ENCODE measurements at regions not wholly inside any gene's neighbourhood (a gene's known extent, or its start where the extent isn't known, plus 50 kb on each side); places are given as distances from the start of the nearest gene placed in this dataset.

DNA sequence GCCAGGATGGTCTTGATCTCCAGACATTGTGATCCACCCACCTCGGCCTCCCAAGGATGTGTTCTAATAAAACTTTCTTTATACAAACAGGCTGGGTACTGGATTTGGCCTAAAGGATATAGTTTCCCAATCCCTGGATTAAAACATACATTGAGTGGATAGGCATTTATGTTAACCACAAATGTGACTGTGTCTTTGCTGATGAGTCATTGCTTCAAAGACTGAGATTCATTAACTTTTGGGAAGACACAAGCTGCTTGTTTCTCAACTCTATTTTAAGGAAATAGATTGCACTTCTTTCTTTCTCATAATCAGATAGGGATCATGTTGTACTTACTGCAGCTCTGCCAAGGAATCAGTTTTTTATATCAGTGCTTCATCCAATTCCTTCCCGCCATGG lies 131.3 kb upstream of the AGA start:
- DNase-seq (ENCODE audit: low spot score): peak; percentile 77

DNA sequence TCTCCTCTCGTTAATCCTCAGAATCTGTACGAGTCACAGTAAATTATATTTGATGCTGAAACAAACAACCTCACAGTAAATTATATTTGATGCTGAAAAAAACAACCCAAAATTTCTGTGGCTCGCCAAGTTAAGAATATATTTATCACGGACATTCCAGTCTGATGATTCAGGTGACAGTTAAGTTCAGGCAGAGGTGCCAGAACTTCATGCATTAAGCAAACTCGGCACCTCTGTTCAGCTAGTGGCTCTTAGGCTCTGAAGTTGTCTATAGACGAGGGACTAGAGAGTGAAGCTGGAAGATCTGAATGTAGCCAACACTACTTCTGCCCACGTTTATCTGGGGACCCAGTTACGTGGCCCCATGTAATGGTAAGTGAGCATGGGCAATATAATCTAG lies 132.2 kb upstream of the AGA start:
- DNase-seq (ENCODE audit: low spot score): peak; percentile 12

DNA sequence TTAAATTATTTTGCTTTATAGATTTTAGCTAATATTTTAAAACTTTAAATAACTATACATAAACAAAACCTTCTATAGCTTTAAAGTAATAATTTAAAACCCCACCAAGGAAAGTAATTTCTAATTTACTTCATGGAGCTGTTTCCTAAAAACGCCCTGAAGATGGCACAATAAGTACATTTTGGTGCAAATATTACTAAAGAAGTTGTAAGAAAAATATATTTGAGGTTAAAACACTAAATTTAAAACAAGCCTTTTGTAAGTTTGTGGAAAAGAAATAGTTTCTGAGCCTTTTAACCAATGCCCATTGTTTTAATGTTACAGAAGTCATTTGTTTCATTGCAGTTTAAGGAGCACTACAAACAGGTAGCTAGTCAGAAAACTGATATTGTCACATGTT lies 137.4 kb upstream of the AGA start:
- peak; percentile 7 for DNase-seq (ENCODE audit: low spot score)

DNA sequence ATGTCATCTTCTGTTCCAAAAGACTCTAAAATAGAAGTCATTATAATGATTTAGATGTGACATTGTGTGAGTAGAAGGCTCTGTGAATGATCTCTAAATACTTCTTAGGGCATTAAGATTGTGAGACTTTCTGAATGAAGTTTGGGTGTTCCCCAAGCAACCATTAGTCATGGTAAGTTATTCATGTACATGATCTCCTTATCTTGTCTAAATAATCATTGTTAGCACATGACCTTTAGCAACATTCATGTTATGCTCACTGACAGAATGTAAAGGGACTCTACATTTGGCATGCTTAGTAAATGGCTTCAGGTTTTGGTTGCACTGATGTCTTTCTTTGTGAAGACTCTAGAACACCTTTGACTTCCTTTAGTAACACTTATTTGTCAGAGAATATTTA lies 140.8 kb upstream of the AGA start:
- peak; percentile 9 for DNase-seq (ENCODE audit: low spot score)

DNA sequence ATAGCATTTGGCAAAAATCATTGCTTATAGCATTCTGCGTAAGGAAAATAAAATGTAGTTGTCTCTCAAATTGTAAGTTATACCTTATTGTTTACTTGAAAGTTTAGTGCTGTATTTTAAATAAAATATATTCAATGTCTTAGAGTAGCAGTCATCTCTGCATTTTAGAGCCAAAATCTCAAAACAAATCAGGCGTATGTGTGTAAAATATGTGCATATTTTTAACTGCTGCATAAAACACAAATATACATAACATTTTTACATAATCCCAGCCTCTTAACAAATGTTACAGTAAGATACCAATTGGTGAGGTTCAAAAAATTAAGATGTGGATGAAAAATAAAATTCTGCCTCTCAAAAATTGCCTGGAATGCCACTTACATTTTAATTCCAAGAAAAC lies 145.8 kb upstream of the AGA start:
- no peak for DNase-seq (ENCODE audit: low spot score)

DNA sequence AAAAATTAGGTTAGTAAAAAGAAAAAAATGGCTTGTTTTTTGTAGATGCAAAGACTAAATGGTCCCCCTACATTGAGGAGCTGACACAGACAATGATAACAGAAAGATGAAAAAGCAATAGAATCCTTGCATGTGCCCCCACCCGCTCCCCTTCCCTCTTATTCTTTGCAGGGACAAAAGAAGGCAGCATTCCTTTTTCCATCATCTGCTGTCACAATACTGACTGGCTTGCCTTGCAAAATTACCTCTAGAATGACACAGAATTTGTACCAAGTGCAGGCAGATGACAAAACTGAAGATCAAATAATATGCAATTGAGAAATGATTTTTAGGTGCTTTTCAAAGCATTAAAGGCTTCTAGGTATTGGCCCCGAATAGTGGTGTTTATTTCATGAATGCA lies 153.1 kb upstream of the AGA start:
- DNase-seq (ENCODE audit: low spot score): no peak

DNA sequence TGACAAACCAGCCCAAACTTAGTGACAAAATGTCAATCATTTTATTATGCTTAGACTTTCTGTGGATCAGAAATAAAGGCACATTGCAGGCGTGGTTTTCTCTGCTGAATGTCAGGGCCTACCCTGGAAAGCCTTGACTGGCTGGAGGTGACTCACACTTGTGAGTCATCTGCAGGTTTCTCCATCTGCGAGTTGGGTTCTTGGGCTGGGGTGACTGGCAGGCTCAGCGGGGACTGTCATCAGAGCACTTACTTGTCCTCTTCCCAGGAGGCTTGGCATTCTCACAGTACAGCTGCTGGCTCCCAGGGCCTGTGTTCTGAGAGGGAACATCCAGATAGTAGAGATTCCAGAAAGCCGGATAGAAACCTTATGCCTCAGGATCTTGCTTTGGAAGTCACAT lies 153.8 kb upstream of the AGA start:
- DNase-seq (ENCODE audit: low spot score): peak; percentile 92

DNA sequence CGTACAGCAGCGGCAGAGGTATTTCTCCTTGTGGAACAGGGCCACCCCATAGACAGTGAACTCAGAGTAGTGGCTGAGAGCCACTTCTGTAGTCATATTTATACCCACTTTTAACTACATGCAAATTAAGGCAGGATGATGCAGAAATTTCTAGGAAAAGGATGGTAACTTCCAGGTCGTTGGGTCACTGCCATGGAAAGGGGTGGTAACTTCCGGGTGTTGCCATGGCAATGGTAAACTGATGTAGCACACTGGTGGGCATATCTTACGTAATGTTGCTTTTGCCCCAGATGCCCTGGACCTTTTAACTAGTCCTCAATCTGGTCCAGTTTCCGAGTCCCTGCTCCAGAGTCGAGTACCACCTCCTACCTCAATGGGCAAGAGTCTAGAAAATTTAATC lies 154.8 kb upstream of the AGA start:
- no peak for DNase-seq (ENCODE audit: low spot score)

DNA sequence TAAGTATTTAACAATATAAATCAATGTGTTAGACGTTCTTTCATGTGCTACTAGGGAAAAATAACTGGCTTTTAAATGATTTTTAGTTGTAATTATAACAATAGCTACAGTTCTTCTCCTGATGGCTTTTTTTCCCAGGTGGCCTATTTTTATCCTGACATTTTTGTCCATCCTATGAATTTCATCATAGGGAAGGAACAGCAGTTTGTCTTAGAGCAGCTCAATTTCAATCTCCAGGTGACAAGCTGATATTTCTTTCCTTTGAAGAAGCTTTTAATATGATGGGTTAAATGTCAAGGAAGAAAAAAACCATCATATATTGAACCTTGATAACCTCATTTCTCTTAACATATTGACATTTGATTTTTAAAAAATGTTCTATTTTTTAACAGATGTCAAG lies 163.0 kb upstream of the AGA start:
- no peak for DNase-seq (ENCODE audit: low spot score)

DNA sequence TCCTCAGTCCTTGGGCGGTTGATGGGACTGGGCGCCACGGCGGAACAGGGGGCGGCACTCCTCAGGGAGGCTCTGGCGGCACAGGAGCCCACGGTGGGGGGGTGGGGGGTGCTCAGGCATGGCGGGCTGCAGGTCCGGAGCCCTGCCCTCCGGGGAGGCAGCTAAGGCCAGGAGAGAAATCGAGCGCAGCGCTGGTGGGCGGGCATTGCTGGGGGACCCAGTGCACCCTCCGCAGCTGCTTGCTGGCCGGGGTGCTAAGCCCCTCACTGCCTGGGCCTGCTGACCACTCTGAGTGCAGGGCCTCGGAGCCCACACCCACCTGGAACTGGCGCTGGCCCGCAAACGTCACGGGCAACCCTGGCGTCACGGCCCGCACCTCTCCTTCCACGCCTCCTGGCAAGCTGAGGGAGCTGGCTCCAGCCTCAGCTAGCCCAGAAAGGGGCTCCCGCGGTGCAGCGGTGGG lies 164.9 kb upstream of the AGA start:
- DNase-seq (ENCODE audit: low spot score): no peak

DNA sequence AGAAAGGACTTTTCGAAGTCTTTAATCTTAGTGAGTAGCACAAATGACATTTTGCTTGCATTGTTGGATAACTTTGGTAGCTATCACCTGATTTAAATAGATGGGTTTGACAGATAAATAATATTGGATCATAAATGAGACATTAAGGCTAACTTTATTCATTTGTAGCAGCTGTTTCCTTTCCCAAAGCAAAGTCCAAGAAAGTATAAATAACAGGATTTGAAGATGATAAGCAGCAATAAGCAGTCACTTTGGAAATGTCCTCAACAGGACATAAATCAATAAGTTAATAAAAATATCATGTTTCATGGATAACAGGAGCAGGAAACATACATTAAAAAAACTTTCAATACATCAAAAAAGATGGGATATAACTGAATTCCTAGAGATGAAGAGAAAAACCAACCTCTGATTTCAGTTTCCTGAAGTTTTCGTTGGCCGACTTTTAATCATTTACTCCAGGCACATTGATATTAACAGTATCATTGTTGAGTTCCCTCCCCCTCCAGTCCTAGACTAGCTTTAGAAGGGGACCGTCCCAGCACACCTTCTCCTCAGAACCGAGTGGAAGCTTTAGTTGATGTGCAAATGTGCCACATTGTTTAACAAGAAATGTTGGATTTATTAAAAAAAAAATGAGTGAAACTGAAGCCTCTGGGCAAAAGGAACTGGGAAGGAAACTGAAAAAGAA lies 169.9 kb upstream of the AGA start:
- DNase-seq (ENCODE audit: low spot score): no peak

DNA sequence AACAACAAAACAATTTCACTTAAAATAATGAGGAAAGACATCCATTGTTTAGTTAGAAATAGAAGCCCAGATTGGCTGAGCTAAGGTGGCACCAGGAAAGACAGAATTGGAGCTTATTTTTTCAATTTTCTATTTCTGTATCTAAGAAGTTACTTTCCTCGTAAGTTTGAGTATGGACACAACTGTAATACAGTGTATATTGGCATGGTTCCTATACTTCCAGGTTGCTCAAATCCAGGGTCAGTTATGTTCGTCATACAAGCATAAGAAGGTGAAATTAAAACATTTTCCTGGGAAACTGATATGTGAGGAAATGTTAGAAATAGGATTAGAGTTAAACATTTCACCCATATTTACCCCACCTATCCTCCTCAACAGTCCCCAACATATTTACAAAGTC lies 170.4 kb upstream of the AGA start:
- no peak for DNase-seq (ENCODE audit: low spot score)

DNA sequence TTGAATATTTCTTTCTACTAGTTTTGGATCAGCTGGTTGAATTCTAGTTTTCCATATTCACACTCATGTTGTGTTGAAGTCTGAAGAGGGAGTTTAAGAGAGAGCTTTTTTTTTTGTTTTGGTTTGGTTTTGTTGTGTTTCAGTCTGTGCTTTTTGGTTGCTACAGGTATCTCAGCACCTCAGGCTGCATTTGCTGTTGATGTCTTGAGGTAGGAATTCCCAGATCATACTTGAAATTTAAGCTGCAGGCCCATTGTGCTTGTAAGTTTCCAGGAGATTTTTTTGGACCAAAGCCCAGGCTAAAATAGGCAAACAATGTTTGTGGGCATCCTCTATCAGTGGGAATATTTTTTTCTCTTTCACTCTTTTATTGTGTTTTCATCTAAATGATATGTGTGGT lies 190.2 kb upstream of the AGA start:
- DNase-seq (ENCODE audit: low spot score): no peak

DNA sequence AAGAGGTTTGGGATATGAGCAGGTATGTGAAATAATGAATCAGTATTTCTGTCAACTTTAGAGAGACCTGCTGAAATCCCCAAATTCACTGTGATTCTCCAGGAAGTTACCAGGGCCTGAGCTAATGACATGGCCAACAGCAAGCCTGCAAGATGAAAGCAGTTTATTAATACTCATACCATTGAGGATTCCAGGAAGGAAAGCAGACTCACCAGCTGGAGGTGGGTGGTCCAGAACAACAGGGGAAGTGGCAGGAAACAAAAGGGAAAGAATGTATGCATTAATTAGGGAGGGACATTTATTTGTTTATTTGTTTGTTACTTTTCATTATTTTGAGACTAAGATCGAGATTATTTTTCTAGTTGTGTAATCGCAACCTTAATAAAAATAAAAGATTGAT lies 196.6 kb upstream of the AGA start:
- no peak for DNase-seq (ENCODE audit: low spot score)

DNA sequence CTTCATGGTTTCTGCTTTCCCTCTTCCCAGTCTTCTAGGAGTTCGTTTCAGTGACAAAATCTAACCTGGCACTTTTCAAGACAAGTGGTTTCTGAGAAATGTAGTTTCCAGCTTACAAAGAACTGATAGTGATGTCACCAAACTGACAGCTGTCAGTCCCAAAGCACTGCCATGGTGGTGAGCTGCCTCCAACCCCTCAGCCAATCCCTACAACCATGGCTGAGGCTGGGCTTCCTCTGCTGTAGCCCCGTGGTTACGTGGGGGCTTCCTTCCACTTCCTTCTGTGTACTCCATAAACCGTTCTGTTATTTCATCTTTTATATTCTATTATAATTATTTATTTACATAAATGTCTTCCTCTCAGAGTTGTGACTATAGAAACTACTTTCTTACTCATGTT lies 198.6 kb upstream of the AGA start:
- no peak for DNase-seq (ENCODE audit: low spot score)

DNA sequence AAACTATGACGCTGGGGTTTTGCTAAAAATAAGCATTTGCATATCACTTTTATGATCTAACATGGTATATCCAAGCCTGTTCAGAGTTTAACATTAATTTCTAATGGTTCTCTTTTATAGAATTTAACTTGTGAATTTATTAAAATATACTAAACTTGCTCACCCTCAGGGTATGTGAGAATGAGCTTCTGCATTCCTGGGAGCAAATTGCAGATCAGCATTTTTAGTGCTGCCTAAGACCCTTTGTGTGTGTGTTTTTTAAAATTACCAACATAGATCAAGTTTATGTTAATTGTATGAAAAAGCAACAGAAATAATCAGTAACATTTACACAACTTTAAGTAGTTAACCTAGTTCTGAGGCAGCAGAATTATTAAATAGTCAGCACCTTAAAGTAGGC lies 218.0 kb upstream of the AGA start:
- DNase-seq (ENCODE audit: low spot score): no peak

DNA sequence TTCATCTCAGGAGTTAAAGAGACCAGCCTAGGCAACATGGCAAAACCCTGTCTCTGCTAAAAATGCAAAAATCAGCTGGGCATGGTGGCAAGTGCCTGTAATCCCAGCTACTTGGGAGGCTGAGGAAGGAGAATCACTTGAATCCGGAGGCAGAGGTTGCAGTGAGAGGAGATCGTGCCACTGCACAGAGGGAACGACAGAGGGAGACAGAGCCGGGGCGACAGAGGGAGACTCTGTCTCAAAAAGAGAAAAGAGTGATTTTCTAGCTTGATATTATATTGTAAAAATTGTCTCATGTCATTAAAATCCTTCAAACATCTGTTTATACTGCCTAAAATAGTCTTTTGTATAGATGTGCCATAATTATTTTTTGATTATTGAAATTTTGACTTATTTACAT lies 225.4 kb upstream of the AGA start:
- no peak for DNase-seq (ENCODE audit: low spot score)

DNA sequence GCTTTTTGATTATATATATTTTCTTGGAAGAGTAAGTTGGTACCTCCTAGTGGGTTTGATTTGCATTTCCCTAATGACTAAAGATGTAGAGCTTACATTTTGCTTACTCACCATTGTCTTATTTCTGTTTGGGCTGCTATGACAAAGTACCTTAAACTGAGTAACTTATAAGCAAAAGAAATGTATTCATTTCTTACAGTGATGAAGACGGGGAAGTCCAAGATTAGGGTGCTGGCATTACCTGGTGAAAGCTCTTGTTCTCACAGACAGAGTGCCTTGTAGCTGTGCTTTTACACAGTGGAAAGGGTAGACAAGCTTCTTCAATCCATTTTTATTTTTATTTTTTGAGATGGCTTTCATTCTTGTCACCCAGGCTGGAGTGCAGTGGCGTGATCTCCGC lies 229.2 kb upstream of the AGA start:
- DNase-seq (ENCODE audit: low spot score): no peak

DNA sequence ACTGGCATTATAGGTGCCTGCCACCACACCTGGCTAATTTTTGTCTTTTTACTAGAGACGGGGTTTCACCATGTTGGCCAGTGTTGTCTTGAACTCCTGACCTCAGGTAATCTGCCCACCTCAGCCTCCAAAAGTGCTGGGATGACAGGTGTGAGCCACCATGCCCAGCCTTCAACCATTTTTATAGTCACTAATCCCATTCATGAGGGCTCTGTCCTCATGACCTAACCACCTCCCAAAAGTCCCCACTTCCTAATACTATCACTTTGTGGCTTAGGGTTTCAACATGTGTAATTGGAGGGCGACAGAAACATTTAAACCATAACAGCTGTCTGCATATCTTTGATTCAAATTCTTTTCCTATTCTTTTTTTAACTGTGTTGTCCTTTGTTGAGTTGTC lies 229.6 kb upstream of the AGA start:
- no peak for DNase-seq (ENCODE audit: low spot score)

DNA sequence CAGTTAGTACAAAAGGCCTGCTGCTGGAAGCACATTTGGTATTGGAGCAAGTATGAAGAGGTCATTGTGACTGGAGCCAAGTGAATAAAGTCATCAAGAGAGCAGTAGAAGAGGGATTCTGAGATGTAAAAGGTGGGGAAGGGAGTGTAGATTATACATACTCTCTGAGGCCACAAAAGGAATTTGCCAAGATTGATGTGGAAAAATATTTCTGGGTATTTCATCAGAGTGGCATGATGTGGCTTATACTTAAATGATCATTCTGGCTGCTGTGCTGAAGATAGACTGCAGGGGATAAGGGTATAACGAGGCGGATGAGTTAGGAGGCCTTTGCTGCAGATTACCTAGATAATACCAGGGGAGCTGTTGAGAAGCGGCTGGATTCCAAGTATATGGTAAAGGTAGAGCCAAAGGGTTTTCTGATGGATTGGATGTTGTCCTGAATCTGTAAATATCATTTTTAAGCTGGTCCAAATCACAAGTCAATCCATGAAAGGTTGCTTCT lies 231.8 kb upstream of the AGA start:
- no peak for DNase-seq (ENCODE audit: low spot score)

DNA sequence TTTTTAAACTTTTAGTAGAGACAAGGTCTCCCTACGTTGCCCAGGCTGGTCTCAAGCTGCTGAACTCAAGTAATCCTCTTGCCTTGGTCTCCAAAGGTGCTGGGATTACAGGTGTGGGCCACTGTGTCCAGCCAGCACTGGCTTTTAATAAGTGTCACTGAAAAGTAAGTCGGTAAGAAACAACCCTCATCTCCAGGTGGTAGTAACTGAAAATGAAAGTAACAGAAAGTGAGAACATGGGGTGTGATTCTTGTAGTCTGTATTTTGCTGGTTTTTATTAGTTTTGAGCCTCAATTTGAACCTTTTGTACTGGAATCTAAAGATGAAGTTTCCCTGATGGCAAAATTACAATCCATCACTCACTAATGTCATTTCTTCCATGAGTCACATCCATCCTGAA lies 238.1 kb upstream of the AGA start:
- DNase-seq (ENCODE audit: low spot score): no peak

DNA sequence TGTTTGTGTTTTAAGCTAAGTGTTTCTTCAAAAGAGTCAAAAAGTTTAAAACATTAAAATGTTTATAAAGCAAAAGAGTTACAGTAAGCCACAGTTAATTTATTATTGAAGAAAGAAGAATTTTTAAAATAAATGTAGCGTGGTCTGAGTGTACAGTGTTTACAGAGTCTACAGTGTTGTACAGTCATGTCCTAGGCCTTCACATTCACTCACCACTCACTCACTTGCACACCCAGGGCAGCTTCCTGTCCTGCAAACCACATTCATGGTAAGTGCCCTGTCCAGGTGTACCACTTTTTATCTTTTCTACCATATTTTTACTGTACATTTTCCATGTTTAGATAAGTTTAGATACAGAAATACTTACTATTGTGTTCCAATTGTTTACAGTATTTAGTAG lies 239.7 kb upstream of the AGA start:
- DNase-seq (ENCODE audit: low spot score): peak; percentile 56

DNA sequence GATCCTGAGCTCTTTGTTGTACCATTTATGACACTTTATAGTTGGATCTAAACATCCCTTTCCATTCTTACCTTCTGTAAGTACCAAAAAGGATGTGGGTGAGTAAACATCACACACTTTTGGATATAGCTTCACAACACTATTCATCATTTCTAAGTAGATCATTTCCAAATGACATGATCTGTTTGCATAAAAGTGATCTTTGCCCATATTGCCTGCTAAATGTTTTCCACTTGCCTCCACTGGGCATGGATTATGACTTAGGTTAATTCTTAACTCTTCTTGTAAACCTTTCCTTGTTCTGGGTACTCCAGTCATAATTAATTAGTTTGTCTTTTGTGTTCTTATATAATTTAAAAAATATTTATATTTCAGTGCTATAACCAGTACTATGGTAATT lies 244.9 kb upstream of the AGA start:
- no peak for DNase-seq (ENCODE audit: low spot score)

DNA sequence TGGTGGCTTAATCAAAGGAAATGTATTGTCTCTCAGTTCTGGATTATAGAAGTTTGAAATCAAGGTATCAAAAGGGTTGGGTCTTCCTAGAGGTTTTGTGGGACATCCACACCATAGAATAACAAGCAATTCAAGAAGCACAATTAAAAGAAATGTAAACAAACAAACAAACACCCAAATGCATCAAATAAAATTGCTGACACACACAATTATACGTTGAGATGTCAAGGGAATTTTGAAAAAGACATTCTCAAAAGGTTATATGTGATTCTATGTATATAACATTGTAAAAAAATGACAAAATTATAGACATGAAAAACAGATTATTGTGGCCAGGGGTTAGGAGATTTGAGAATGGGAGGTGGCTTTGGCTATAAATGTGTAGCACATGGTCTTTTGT lies 250.7 kb upstream of the AGA start:
- no peak for DNase-seq (ENCODE audit: low spot score)

Data from kidney tubule cell (primary cell).